GM12873 (cell line): ENCODE measurements at regions not wholly inside any gene's neighbourhood (a gene's known extent, or its start where the extent isn't known, plus 50 kb on each side); places are given as distances from the start of the nearest gene placed in this dataset.

Experiments used
- TF ChIP-seq, protein P1 (sequence below): IDR thresholded peaks from 2 replicates; pipeline ENCODE4 v1.5.1; 2012; ENCODE audit warnings: low read depth, mild to moderate bottlenecking, moderate library complexity, low read length, control low read depth; ENCODE audit not compliant: insufficient read depth; ENCODE audit errors: missing control alignments

DNA sequence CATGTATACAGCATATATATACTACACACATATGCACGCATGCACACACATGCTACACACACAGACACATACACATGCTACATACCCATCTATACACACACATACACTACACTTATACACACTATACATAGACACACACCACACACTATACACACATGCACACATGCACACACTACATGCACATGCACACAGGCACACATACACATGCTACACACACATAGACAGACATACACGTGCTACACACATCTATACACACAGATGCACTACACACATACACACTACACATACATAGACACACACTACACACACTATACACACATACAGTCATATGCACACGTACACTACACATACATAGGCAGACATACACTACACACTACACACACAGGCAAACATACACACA, 51.2 kb upstream of the PRR20G start:
- TF ChIP-seq, protein P1, sequence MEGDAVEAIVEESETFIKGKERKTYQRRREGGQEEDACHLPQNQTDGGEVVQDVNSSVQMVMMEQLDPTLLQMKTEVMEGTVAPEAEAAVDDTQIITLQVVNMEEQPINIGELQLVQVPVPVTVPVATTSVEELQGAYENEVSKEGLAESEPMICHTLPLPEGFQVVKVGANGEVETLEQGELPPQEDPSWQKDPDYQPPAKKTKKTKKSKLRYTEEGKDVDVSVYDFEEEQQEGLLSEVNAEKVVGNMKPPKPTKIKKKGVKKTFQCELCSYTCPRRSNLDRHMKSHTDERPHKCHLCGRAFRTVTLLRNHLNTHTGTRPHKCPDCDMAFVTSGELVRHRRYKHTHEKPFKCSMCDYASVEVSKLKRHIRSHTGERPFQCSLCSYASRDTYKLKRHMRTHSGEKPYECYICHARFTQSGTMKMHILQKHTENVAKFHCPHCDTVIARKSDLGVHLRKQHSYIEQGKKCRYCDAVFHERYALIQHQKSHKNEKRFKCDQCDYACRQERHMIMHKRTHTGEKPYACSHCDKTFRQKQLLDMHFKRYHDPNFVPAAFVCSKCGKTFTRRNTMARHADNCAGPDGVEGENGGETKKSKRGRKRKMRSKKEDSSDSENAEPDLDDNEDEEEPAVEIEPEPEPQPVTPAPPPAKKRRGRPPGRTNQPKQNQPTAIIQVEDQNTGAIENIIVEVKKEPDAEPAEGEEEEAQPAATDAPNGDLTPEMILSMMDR: no peak

- TF ChIP-seq, protein P1: no peak
Observed at GRCh38 chr3:127337911-127338531, 50.2 kb upstream of the PRR20G start.
